GM06990 (cell line): ENCODE measurements at regions not wholly inside any gene's neighbourhood (a gene's known extent, or its start where the extent isn't known, plus 50 kb on each side); places are given as distances from the start of the nearest gene placed in this dataset.

Experiments
- DNase-seq: peaks from one replicate; pipeline ENCODE4 v3.0.0-alpha.2; 2011; ENCODE audit not compliant: insufficient read length; ENCODE audit errors: extremely low read depth
- H3K27me3 ChIP-seq: replicated peaks from 2 replicates; pipeline ENCODE4 v1.6.0; 2011; ENCODE audit warnings: low read length; ENCODE audit not compliant: control insufficient read depth, insufficient read depth
- H3K36me3 ChIP-seq: 2 replicates; pipeline ENCODE4 v1.5.1; 2011; ENCODE audit warnings: low read length; ENCODE audit not compliant: control insufficient read depth, insufficient read depth
- H3K4me3 ChIP-seq: replicated peaks from 2 replicates; pipeline ENCODE4 v1.5.1; 2011; ENCODE audit warnings: low read depth, mild to moderate bottlenecking, control low read depth, low read length
- TF ChIP-seq, protein P1 (sequence below): IDR thresholded peaks from 2 replicates; pipeline ENCODE4 v1.5.1; 2011; ENCODE audit warnings: low read length, control low read depth, mild to moderate bottlenecking, inconsistent platforms; ENCODE audit not compliant: insufficient read depth, poor library complexity, severe bottlenecking

DNA sequence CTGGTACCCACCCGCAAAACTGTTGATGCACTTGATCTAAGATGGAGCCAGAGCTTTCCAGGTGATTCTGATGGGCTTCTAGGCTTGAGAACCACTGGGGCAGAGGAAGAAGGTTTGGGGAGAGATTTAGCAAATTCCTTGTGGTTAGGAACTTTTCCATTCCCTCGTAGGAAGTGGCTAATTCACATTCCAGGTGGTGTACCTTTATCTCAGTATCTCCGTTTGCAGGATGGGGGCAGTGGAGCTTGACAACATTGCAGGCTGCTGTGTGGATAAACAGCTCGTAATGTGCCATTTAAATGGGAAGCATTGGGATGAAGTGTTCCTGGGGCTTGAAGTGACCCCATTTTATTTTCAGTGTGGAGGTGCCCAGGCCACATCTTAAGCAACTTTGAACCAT lies 172.9 kb upstream of the IL12B start:
- Histone ChIP-seq H3K4me3 (no peak overlapping the region), H3K27me3 (no peaks in the 10 kb centered on the region), H3K36me3 (no peaks in the 10 kb centered on the region)
- DNase-seq: no peak
- TF ChIP-seq, protein P1, sequence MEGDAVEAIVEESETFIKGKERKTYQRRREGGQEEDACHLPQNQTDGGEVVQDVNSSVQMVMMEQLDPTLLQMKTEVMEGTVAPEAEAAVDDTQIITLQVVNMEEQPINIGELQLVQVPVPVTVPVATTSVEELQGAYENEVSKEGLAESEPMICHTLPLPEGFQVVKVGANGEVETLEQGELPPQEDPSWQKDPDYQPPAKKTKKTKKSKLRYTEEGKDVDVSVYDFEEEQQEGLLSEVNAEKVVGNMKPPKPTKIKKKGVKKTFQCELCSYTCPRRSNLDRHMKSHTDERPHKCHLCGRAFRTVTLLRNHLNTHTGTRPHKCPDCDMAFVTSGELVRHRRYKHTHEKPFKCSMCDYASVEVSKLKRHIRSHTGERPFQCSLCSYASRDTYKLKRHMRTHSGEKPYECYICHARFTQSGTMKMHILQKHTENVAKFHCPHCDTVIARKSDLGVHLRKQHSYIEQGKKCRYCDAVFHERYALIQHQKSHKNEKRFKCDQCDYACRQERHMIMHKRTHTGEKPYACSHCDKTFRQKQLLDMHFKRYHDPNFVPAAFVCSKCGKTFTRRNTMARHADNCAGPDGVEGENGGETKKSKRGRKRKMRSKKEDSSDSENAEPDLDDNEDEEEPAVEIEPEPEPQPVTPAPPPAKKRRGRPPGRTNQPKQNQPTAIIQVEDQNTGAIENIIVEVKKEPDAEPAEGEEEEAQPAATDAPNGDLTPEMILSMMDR: no peak

DNA sequence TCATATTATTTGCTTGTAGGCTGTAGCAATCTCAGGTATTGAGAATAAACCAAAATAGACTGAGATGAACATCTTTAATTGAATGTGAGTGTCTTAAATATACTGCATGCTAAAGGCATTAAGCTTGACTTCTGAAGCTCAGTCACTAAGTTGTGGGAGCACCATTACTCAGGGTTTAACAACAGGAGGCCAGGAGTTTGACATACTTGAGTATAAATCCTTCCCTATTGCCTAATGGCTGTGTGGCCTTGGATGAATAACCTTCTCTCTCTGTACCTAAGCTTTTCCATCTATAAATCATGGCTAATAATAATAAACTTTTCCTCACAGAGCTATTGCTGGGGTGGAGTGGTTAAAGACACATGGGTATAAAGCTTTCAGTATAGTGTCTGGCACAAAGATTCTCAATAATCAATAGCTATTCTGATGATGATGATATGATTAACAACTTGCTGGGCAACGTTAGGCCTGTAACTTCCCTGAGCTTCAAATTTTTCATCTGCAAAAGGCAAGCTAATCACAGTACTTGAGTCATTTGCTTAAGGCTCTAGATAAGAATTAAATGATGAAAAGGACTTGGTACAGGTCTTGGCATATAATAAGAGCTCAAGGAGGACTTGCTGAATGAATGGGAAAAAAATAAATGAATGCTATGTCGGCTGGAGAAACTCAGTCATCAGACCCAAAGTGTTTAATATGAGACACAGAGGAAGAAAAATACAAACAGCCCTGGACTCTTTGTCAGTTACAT lies 174.0 kb upstream of the IL12B start:
- Histone ChIP-seq H3K27me3 (no peaks in the 10 kb centered on the region), H3K4me3 (no peak overlapping the region), H3K36me3 (no peaks in the 10 kb centered on the region)
- no peak for DNase-seq
- TF ChIP-seq, protein P1: no peak

DNA sequence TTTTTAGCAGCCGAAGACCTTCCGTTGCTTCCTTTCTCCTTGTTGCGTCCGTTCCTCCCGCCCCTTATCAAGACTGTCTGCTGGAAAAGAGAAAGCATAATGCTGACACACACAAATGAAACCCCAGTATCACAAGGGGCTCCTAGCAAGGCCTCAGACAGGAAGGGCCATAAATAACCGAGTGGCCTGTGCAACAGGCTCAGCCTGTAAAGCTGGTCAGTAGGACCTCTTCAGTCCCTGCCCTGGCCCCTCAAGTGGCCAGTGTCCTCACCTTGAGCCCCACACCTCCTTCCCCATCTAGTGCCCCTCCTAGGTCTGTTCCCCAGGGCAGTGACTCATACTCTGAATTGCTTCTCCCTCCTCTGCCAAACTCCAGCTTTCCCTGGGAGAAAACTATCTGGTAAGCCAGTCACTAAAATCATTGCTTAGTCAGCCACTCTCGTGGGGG lies 174.6 kb upstream of the IL12B start:
- Histone ChIP-seq H3K36me3 (no peaks in the 10 kb centered on the region), H3K4me3 (no peak overlapping the region), H3K27me3 (no peaks in the 10 kb centered on the region)
- no peak for DNase-seq
- TF ChIP-seq, protein P1: no peak

DNA sequence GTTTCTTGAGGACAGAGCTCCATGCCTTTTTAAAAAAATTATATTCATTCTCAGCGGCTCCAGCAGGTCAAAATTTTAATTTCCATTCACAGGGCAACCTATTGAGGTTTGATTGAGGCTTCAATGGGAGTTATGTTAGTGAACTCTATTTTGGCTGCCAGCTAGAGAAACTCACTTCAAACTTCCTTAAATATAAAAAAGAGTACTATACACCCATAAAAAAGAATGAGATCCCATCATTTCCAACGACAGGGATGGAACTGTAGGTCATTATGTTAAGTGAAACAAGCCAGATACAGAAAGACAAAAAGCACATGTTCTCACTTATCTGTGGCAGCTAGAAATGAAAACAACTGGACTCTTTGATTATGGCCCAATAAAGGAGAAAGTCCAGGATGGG lies 176.8 kb upstream of the IL12B start:
- Histone ChIP-seq H3K36me3 (no peaks in the 10 kb centered on the region), H3K27me3 (no peaks in the 10 kb centered on the region), H3K4me3 (no peak overlapping the region)
- TF ChIP-seq, protein P1: no peak
- no peak for DNase-seq

DNA sequence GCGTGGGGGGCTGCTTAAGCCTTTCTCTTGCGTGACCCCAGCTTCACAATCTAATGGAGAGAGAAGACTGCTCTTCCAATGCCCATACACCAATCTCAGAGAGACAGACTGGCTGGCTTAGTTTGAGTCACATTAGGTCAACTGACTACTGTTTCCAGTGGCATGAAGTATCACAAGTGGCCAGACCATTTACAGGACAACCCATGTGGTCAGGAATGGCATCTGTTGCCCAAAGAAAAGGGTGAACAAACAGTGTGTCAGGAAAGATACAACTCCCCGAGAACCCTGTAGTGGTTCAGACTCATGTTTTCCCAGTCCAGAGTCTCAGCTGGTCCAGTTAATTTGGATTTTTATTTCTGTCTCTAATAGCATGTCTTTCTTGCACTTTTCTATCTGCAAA lies 177.4 kb upstream of the IL12B start:
- no peak overlapping the region for H3K4me3 ChIP-seq
- DNase-seq: no peak
- no peaks in the 10 kb centered on the region for H3K27me3 ChIP-seq
- TF ChIP-seq, protein P1: no peak
- no peaks in the 10 kb centered on the region for H3K36me3 ChIP-seq

DNA sequence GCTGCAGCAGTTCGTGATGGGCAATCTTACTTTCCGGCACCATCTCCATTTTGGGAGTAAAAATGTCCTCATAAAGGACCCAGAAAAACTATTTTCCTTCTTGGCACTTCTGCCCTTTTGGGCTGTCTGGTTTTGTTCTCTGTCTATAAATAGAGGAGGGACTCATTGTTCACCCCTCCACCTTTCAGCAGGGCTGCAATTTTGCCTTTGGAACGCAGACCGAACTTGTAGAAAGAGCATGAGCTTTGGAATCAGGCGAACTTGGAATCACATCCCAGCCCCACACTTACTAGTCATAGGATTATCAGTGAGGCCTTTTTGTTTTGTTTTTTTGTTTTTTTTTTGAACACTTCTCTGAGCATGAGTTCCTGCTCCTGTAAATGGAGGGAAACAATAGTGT lies 178.1 kb upstream of the IL12B start:
- TF ChIP-seq, protein P1: no peak
- Histone ChIP-seq H3K27me3 (no peaks in the 10 kb centered on the region), H3K36me3 (no peaks in the 10 kb centered on the region), H3K4me3 (no peak overlapping the region)
- DNase-seq: no peak
